Neuronal stem cell (in vitro differentiated cells): ENCODE measurements at regions not wholly inside any gene's neighbourhood (a gene's known extent, or its start where the extent isn't known, plus 50 kb on each side); places are given as distances from the start of the nearest gene placed in this dataset.

Experiments
- DNase-seq: peaks from one replicate; pipeline ENCODE4 v3.0.0-alpha.2; 2013; ENCODE audit warnings: low spot score
- H2AFZ ChIP-seq: one replicate; pipeline ENCODE4 v1.6.1; 2013; ENCODE audit warnings: mild to moderate bottlenecking, low read length, inconsistent platforms
- H2AK5ac ChIP-seq: 2 replicates; pipeline ENCODE4 v1.6.1; 2013; ENCODE audit warnings: low read depth, mild to moderate bottlenecking, inconsistent platforms, low read length, moderate library complexity, mixed read lengths
- H2BK120ac ChIP-seq: 2 replicates; pipeline ENCODE4 v1.6.1; 2013; ENCODE audit warnings: low read depth, mild to moderate bottlenecking, inconsistent platforms, low read length, moderate library complexity, mixed read lengths
- H2BK12ac ChIP-seq: one replicate; pipeline ENCODE4 v1.6.1; 2013; ENCODE audit warnings: low read length, inconsistent platforms
- H2BK15ac ChIP-seq: 2 replicates; pipeline ENCODE4 v1.6.1; 2013; ENCODE audit warnings: mild to moderate bottlenecking, low read length, inconsistent platforms, mixed read lengths
- H2BK5ac ChIP-seq: one replicate; pipeline ENCODE4 v1.6.1; 2013; ENCODE audit warnings: inconsistent platforms, mild to moderate bottlenecking, low read length, moderate library complexity
- H3K14ac ChIP-seq: one replicate; pipeline ENCODE4 v1.6.1; 2013; ENCODE audit warnings: low read length, inconsistent platforms
- H3K18ac ChIP-seq: 2 replicates; pipeline ENCODE4 v1.6.1; 2013; ENCODE audit warnings: low read length, inconsistent platforms
- H3K23ac ChIP-seq: 2 replicates; pipeline ENCODE4 v1.6.1; 2013; ENCODE audit warnings: low read depth, mild to moderate bottlenecking, mixed read lengths, low read length, inconsistent platforms; ENCODE audit not compliant: poor library complexity
- H3K27ac ChIP-seq: replicated peaks from 3 replicates; pipeline ENCODE4 v1.5.1; 2013; ENCODE audit warnings: low read length, inconsistent platforms
- H3K27me3 ChIP-seq, 3 experiments: 2 replicates each; pipeline ENCODE4 v1.6.1; 2013; ENCODE audit warnings: low read length in 3 of 3, mild to moderate bottlenecking in 2 of 3, inconsistent platforms in 1 of 3, low read depth in 1 of 3, mixed read lengths in 1 of 3, moderate library complexity in 1 of 3; ENCODE audit not compliant: control insufficient read depth in 3 of 3, insufficient read depth in 3 of 3
- H3K36me3 ChIP-seq, 2 donors: replicated peaks in 1 of 2; 2 replicates each; pipeline ENCODE4 v1.6.1; 2013; ENCODE audit warnings: low read length in 2 of 2; ENCODE audit not compliant: control insufficient read depth in 2 of 2, insufficient read depth in 2 of 2
- H3K4ac ChIP-seq: 2 replicates; pipeline ENCODE4 v1.6.1; 2013; ENCODE audit warnings: inconsistent platforms, mild to moderate bottlenecking, low read length, moderate library complexity
- H3K4me1 ChIP-seq, 2 donors: 1 replicate in 1 of 2; 2 replicates in 1 of 2; pipeline ENCODE4 v1.6.1; 2013; ENCODE audit warnings: low read length in 2 of 2, low read depth in 1 of 2; ENCODE audit not compliant: control insufficient read depth in 2 of 2, insufficient read depth in 1 of 2
- H3K4me2 ChIP-seq: one replicate; pipeline ENCODE4 v1.6.1; 2013; ENCODE audit warnings: mild to moderate bottlenecking, low read length, inconsistent platforms; ENCODE audit not compliant: insufficient read depth, poor library complexity, severe bottlenecking
- H3K4me3 ChIP-seq, 2 donors: 2 replicates each; pipeline ENCODE4 v1.5.1; 2013; ENCODE audit warnings: low read length in 2 of 2, mild to moderate bottlenecking in 2 of 2, inconsistent platforms in 1 of 2, moderate library complexity in 1 of 2
- H3K79me1 ChIP-seq: one replicate; pipeline ENCODE4 v1.6.1; 2013; ENCODE audit warnings: low read depth, mild to moderate bottlenecking, inconsistent platforms, low read length, moderate library complexity
- H3K9ac ChIP-seq: one replicate; pipeline ENCODE4 v1.6.1; 2013; ENCODE audit warnings: mild to moderate bottlenecking, low read depth, low read length, inconsistent platforms; ENCODE audit not compliant: poor library complexity
- H3K9me3 ChIP-seq, 2 donors: replicated peaks in 1 of 2; 2 replicates each; pipeline versions ENCODE3 to v1.6.1; 2013; ENCODE audit warnings: low read length in 2 of 2, mild to moderate bottlenecking in 2 of 2, inconsistent platforms in 1 of 2, low read depth in 1 of 2, mixed read lengths in 1 of 2, moderate library complexity in 1 of 2; ENCODE audit not compliant: control insufficient read depth in 2 of 2, insufficient read depth in 1 of 2
- H4K8ac ChIP-seq: one replicate; pipeline ENCODE4 v1.6.1; 2013; ENCODE audit warnings: low read depth, mild to moderate bottlenecking, inconsistent platforms, low read length, moderate library complexity
- H4K91ac ChIP-seq: one replicate; pipeline ENCODE4 v1.6.1; 2013; ENCODE audit warnings: low read length, low read depth, mild to moderate bottlenecking, inconsistent platforms; ENCODE audit not compliant: poor library complexity
- WGBS, 2 donors: extraction: QIAGEN DNeasy Blood & Tissue Kit; methylation state at CpG; one replicate each; pipeline ENCODE4 v1.1.7; 2013; ENCODE audit warnings: missing lambda C conversion rate in 2 of 2, mixed read lengths in 1 of 2; ENCODE audit not compliant: insufficient read length in 2 of 2, insufficient replicate concordance in 1 of 2; ENCODE audit errors: extremely low coverage in 2 of 2; 5-methylcytosine and 5-hydroxymethylcytosine counted together

DNA sequence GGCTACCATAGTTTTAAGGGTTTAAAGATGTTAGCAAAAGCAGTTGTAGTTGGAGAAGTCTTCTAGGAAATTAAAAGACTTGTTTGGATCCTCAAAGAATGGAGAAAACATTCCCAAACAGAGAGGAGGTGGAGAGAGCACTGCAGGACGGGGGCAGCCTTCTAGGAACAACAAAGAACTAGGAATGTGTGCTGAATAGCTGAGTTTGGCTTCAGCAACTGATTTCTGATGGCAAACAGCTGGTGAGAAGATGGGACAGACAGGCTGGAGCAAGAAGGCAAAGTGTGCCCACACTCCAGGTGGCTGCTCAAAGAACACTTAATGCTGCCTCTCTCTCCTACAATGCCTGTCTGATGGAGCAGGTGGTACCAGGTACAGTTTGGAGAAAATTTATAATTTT, 1331.1 kb downstream of the ADGRL3 start:
- no peak overlapping the region for H3K14ac ChIP-seq
- H3K18ac ChIP-seq, result no peak overlapping the region
- no peak overlapping the region for H2BK5ac ChIP-seq
- no peak overlapping the region for H3K4ac ChIP-seq
- no peaks in the 10 kb centered on the region for H3K27me3 ChIP-seq
- H3K4me3 ChIP-seq, result no peak overlapping the region
- no peaks in the 10 kb centered on the region for H3K79me1 ChIP-seq
- H4K91ac ChIP-seq, result no peak overlapping the region
- H3K23ac ChIP-seq, result no peak overlapping the region
- no peak overlapping the region for H3K9ac ChIP-seq
- no peak overlapping the region for H2BK12ac ChIP-seq
- H2BK15ac ChIP-seq, result no peak overlapping the region
- H3K9me3 ChIP-seq, result no peaks in the 10 kb centered on the region
- no peaks in the 10 kb centered on the region for H3K4me1 ChIP-seq
- peak overlapping the region; percentile 55 for H3K27ac ChIP-seq
- H2BK120ac ChIP-seq, result no peak overlapping the region
- no peak overlapping the region for H3K4me2 ChIP-seq
- WGBS, 2 donors, result no CpG with 5 or more reads among the region's 1 CpG
- no peaks in the 10 kb centered on the region for H3K36me3 ChIP-seq
- peak overlapping the region; percentile 18 for H2AFZ ChIP-seq
- DNase-seq, result peak; percentile 24
- H2AK5ac ChIP-seq, result no peak overlapping the region
- H4K8ac ChIP-seq, result no peak overlapping the region

GRCh38 chr4:62528874-62529273, 1328.7 kb downstream of the ADGRL3 start:
- Histone ChIP-seq H4K8ac (no peak overlapping the region), H2BK120ac (no peak overlapping the region), H3K23ac (no peak overlapping the region), H3K27me3 (no peaks in the 10 kb centered on the region), H3K27ac (no peak overlapping the region), H3K9me3 (no peaks in the 10 kb centered on the region), H2AK5ac (no peak overlapping the region), H2AFZ (no peak overlapping the region), H3K18ac (no peak overlapping the region), H3K4ac (no peak overlapping the region), H3K4me3 (no peak overlapping the region), H2BK5ac (no peak overlapping the region), H2BK12ac (no peak overlapping the region), H3K36me3 (no peaks in the 10 kb centered on the region), H3K79me1 (no peaks in the 10 kb centered on the region), H3K4me1 (no peaks in the 10 kb centered on the region), H3K4me2 (no peak overlapping the region), H4K91ac (no peak overlapping the region), H2BK15ac (no peak overlapping the region), H3K9ac (no peak overlapping the region), H3K14ac (no peak overlapping the region)
- no CpG with 5 or more reads among the region's 2 CpGs for WGBS, 2 donors
- DNase-seq, result no peak

DNA sequence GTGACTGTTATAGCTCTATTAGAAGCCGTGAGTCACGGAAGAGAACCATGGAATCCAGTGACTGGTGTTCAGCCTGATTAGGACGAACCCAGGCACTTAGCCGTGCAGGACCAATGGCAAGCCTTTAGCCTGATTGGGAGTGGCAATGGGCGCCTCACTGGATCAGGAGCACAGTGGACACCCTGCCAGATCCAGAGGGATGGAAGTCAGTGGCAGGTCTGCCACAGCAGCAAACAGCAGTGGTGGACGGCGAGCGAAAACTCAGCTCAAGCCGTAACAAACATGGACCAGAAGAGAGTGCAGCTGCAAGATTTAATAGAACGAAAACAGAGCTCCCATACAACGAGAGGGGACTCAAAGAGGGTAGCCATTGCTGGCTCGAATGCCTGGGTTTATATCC, 1326.5 kb downstream of the ADGRL3 start:
- Histone ChIP-seq H3K36me3 (no peaks in the 10 kb centered on the region), H2AFZ (no peak overlapping the region), H3K9me3 (no peaks in the 10 kb centered on the region), H4K8ac (no peak overlapping the region), H2BK12ac (no peak overlapping the region), H4K91ac (no peak overlapping the region), H3K14ac (no peak overlapping the region), H3K79me1 (no peaks in the 10 kb centered on the region), H2BK120ac (no peak overlapping the region), H3K4me3 (no peak overlapping the region), H3K4ac (no peak overlapping the region), H3K23ac (no peak overlapping the region), H3K27ac (no peak overlapping the region), H3K4me1 (no peaks in the 10 kb centered on the region), H2BK15ac (no peak overlapping the region), H2AK5ac (no peak overlapping the region), H3K4me2 (no peak overlapping the region), H3K27me3 (no peaks in the 10 kb centered on the region), H3K9ac (no peak overlapping the region), H3K18ac (no peak overlapping the region), H2BK5ac (no peak overlapping the region)
- no peak for DNase-seq
- WGBS, 2 donors, result no CpG with 5 or more reads among the region's 12 CpGs

GRCh38 chr4:62523256-62523655, 1323.1 kb downstream of the ADGRL3 start:
- H3K9me3 ChIP-seq, result no peaks in the 10 kb centered on the region
- H3K36me3 ChIP-seq, result no peaks in the 10 kb centered on the region
- DNase-seq, result no peak
- H4K8ac ChIP-seq, result no peak overlapping the region
- no peak overlapping the region for H2AK5ac ChIP-seq
- no peaks in the 10 kb centered on the region for H3K79me1 ChIP-seq
- H3K27me3 ChIP-seq, result no peaks in the 10 kb centered on the region
- no peak overlapping the region for H3K4me3 ChIP-seq
- H2BK5ac ChIP-seq, result no peak overlapping the region
- no peak overlapping the region for H3K27ac ChIP-seq
- H2AFZ ChIP-seq, result no peak overlapping the region
- H3K23ac ChIP-seq, result no peak overlapping the region
- H4K91ac ChIP-seq, result no peak overlapping the region
- H3K4me2 ChIP-seq, result no peak overlapping the region
- no peak overlapping the region for H2BK120ac ChIP-seq
- peaks cover 0 to 1% of the 10 kb centered on the region in 2 donors for H3K4me1 ChIP-seq
- H3K14ac ChIP-seq, result no peak overlapping the region
- H3K9ac ChIP-seq, result no peak overlapping the region
- H3K18ac ChIP-seq, result no peak overlapping the region
- H3K4ac ChIP-seq, result no peak overlapping the region
- H2BK15ac ChIP-seq, result no peak overlapping the region
- no peak overlapping the region for H2BK12ac ChIP-seq
